CD14-positive monocyte (primary cell): ENCODE measurements at regions not wholly inside any gene's neighbourhood (a gene's known extent, or its start where the extent isn't known, plus 50 kb on each side); places are given as distances from the start of the nearest gene placed in this dataset.
A peak's percentile ranks its signal among the peaks of the same experiment; 100 is the strongest.

Experiments
- DNase-seq, 3 donors: peaks; one replicate each; pipeline ENCODE4 v3.0.0-alpha.2; 2011 to 2022
- H2AFZ ChIP-seq: 2 replicates; pipeline ENCODE4 v1.6.0; 2012; ENCODE audit warnings: mild to moderate bottlenecking, low read depth, low read length, inconsistent platforms; ENCODE audit not compliant: insufficient read depth, poor library complexity, severe bottlenecking
- H3K27ac ChIP-seq, 2 donors: 1 replicate in 1 of 2; 2 replicates in 1 of 2; pipeline ENCODE4 v1.5.1; 2012 to 2013; ENCODE audit warnings: low read length in 2 of 2, control low read depth in 1 of 2, inconsistent platforms in 1 of 2, low read depth in 1 of 2, mild to moderate bottlenecking in 1 of 2
- H3K27me3 ChIP-seq, 2 donors: one replicate each; pipeline versions ENCODE4 v1.6.0 to v1.6.1; 2011 to 2013; ENCODE audit warnings: low read length in 2 of 2; ENCODE audit not compliant: control insufficient read depth in 2 of 2, insufficient read depth in 2 of 2
- H3K36me3 ChIP-seq, 2 donors: replicated peaks in 1 of 2; 1 replicate in 1 of 2; 2 replicates in 1 of 2; pipeline versions ENCODE4 v1.5.1 to v1.6.1; 2012 to 2013; ENCODE audit warnings: low read length in 2 of 2, control low read depth in 1 of 2, inconsistent platforms in 1 of 2, mild to moderate bottlenecking in 1 of 2; ENCODE audit not compliant: insufficient read depth in 2 of 2, control insufficient read depth in 1 of 2
- H3K4me1 ChIP-seq, 2 donors: 1 replicate in 1 of 2; 2 replicates in 1 of 2; pipeline versions ENCODE4 v1.5.1 to v1.6.1; 2012 to 2013; ENCODE audit warnings: low read length in 2 of 2, control low read depth in 1 of 2, inconsistent platforms in 1 of 2, mild to moderate bottlenecking in 1 of 2, moderate library complexity in 1 of 2; ENCODE audit not compliant: insufficient read depth in 2 of 2, control insufficient read depth in 1 of 2
- H3K4me2 ChIP-seq: replicated peaks from 2 replicates; pipeline ENCODE3; 2012; ENCODE audit warnings: low read length, moderate library complexity, mild to moderate bottlenecking; ENCODE audit not compliant: poor library complexity, severe bottlenecking; ENCODE audit errors: extremely low read depth
- H3K4me3 ChIP-seq, 3 experiments: fragments of 200-600 bp in 1 of 3; sonication (generic) in 1 of 3; replicated peaks in 1 of 3; 1 replicate in 2 of 3; 2 replicates in 1 of 3; pipeline ENCODE4 v1.5.1; 2011 to 2013; ENCODE audit warnings: low read length in 3 of 3, mild to moderate bottlenecking in 3 of 3, control low read depth in 2 of 3, low read depth in 2 of 3, inconsistent platforms in 1 of 3, moderate library complexity in 1 of 3
- H3K79me2 ChIP-seq: 2 replicates; pipeline ENCODE4 v1.6.0; 2012; ENCODE audit warnings: mild to moderate bottlenecking, control low read depth, inconsistent platforms, low read length, moderate library complexity; ENCODE audit not compliant: insufficient read depth
- H3K9ac ChIP-seq: 2 replicates; pipeline ENCODE4 v1.6.0; 2017; ENCODE audit warnings: low read length, mild to moderate bottlenecking; ENCODE audit not compliant: insufficient read depth, poor library complexity, severe bottlenecking
- H3K9me3 ChIP-seq, 2 donors: replicated peaks in 1 of 2; 1 replicate in 1 of 2; 2 replicates in 1 of 2; pipeline versions ENCODE4 v1.5.1 to v1.6.1; 2012 to 2013; ENCODE audit warnings: low read length in 2 of 2, control low read depth in 1 of 2; ENCODE audit not compliant: control insufficient read depth in 1 of 2, insufficient read depth in 1 of 2
- H4K20me1 ChIP-seq: 2 replicates; pipeline ENCODE4 v1.6.0; 2012; ENCODE audit warnings: mild to moderate bottlenecking, low read length, control low read depth, moderate library complexity; ENCODE audit not compliant: insufficient read depth
- H3K27ac Mint-ChIP-seq, 7 donors: one replicate each; pipeline ENCODE4 v1.8.0; 2020; ENCODE audit warnings: mild to moderate bottlenecking in 7 of 7, mixed read lengths in 7 of 7, moderate library complexity in 6 of 7, inconsistent platforms in 2 of 7
- H3K27me3 Mint-ChIP-seq, 3 donors: one replicate each; pipeline ENCODE4 v1.8.0; 2021 to 2022; ENCODE audit warnings: low read depth in 3 of 3, mild to moderate bottlenecking in 3 of 3, mixed read lengths in 3 of 3, moderate library complexity in 3 of 3, inconsistent platforms in 1 of 3
- H3K36me3 Mint-ChIP-seq, 2 donors: one replicate each; pipeline ENCODE4 v1.8.0; 2020; ENCODE audit warnings: mixed read lengths in 2 of 2, inconsistent platforms in 1 of 2, mild to moderate bottlenecking in 1 of 2
- H3K4me1 Mint-ChIP-seq: one replicate; pipeline ENCODE4 v1.8.0; 2020; ENCODE audit warnings: mild to moderate bottlenecking, mixed read lengths
- H3K4me3 Mint-ChIP-seq, 2 donors: one replicate each; pipeline ENCODE4 v1.8.0; 2020; ENCODE audit warnings: mild to moderate bottlenecking in 2 of 2, mixed read lengths in 2 of 2, moderate library complexity in 1 of 2
- H3K9me3 Mint-ChIP-seq, 7 donors: one replicate each; pipeline ENCODE4 v1.8.0; 2020 to 2022; ENCODE audit warnings: mixed read lengths in 7 of 7, mild to moderate bottlenecking in 6 of 7, moderate library complexity in 6 of 7, inconsistent platforms in 2 of 7
- WGBS: methylation state at CpG from one replicate; pipeline ENCODE4 v1.1.5; 2013; ENCODE audit warnings: missing lambda C conversion rate; ENCODE audit not compliant: insufficient coverage; 5-methylcytosine and 5-hydroxymethylcytosine counted together
- intact Hi-C, 2 donors: fragments of 100-400 bp; cut with micrococcal nuclease; formaldehyde crosslinking; loops; one replicate each; pipeline versions ENCODE4 v1.15.0 to v1.15.1; 2023
- TF ChIP-seq, protein P1 (sequence below): fragments of 200-600 bp; IDR thresholded peaks from one replicate; pipeline ENCODE4 v1.8.0; 2022; ENCODE audit warnings: antibody characterized with exemption, mild to moderate bottlenecking

DNA sequence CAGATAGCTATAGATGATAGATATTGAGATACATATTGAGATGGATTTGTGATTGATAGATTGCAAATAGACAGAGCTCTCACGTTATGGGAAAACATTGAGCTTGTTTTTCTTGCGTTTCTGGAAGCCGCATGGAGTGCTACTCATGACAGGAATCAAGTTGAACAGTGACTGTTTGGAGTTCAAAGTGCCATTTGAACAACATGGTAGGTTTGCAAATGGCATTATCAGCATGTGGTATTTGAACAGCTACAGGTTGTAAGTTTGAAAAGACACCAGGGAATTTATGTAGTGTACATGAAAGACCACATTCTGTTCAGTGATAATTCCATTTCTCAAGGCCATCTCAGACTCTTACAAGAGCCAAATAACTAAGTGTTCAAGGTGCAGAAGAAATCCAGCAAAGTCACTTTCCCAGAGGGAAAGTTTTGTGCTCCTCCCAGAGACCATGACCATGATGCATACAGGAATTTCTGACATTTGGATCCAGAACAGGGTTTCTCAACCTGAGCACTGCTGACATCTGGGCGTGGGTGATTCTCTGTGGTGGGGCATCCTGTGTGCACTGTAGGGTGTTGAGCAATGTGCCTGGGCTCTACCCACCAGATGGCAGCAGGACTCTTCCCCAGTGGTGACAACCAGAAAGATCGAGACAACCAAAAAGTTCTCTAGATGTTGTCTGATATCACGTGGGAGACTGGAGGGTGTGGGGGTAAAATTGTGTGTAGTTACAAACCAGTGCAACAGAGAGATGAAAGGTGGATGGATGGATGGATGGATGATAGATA, 399.1 kb upstream of the AMELY start:
- no peak overlapping the region for H3K4me3 ChIP-seq

GRCh38 chrY:7308816-7309215, 397.3 kb upstream of the AMELY start:
- Histone ChIP-seq H3K4me1 (peaks cover 0 to 12% of the 10 kb centered on the region in 2 donors), H3K4me3 (no peak overlapping the region), H3K27ac (no peak overlapping the region), H2AFZ (no peak overlapping the region), H4K20me1 (no peaks in the 10 kb centered on the region), H3K4me2 (no peak overlapping the region), H3K36me3 (peaks cover 0 to 12% of the 10 kb centered on the region in 2 donors), H3K79me2 (no peaks in the 10 kb centered on the region), H3K27me3 (no peaks in the 10 kb centered on the region), H3K9me3 (no peaks in the 10 kb centered on the region), H3K9ac (no peak overlapping the region)
- Mint-ChIP-seq H3K27me3 (no peaks in the 10 kb centered on the region), H3K9me3 (no peaks in the 10 kb centered on the region), H3K4me1 (peaks cover 23% of the 10 kb centered on the region), H3K4me3 (no peak overlapping the region), H3K27ac (no peak overlapping the region), H3K36me3 (peaks cover 0 to 20% of the 10 kb centered on the region in 2 donors)
- TF ChIP-seq, protein P1, sequence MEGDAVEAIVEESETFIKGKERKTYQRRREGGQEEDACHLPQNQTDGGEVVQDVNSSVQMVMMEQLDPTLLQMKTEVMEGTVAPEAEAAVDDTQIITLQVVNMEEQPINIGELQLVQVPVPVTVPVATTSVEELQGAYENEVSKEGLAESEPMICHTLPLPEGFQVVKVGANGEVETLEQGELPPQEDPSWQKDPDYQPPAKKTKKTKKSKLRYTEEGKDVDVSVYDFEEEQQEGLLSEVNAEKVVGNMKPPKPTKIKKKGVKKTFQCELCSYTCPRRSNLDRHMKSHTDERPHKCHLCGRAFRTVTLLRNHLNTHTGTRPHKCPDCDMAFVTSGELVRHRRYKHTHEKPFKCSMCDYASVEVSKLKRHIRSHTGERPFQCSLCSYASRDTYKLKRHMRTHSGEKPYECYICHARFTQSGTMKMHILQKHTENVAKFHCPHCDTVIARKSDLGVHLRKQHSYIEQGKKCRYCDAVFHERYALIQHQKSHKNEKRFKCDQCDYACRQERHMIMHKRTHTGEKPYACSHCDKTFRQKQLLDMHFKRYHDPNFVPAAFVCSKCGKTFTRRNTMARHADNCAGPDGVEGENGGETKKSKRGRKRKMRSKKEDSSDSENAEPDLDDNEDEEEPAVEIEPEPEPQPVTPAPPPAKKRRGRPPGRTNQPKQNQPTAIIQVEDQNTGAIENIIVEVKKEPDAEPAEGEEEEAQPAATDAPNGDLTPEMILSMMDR, result no peak
- intact Hi-C loops, result no loop called here
- DNase-seq, result no peak
- no CpG with 5 or more reads among the region's 5 CpGs for WGBS

More for the DNA sequence above, 399.1 kb upstream of the AMELY start:
- Histone ChIP-seq H3K4me2 (no peak overlapping the region), H3K9ac (no peak overlapping the region), H4K20me1 (no peaks in the 10 kb centered on the region), H3K4me1 (peaks cover 0 to 12% of the 10 kb centered on the region in 2 donors), H2AFZ (no peak overlapping the region), H3K36me3 (no peaks in the 10 kb centered on the region), H3K27me3 (no peaks in the 10 kb centered on the region), H3K27ac (no peak overlapping the region), H3K79me2 (no peaks in the 10 kb centered on the region), H3K9me3 (no peaks in the 10 kb centered on the region)
- intact Hi-C loops, result no loop called here
- Mint-ChIP-seq H3K4me1 (peaks cover 23% of the 10 kb centered on the region), H3K36me3 (peaks cover 0 to 9% of the 10 kb centered on the region in 2 donors), H3K9me3 (no peaks in the 10 kb centered on the region), H3K27ac (peak overlapping the region in 1 of 7 donors; percentile 6), H3K27me3 (no peaks in the 10 kb centered on the region), H3K4me3 (peak overlapping the region in 1 of 2 donors; percentile 44)
- 67% methylated on average over 3 of the region's 6 CpGs for WGBS
- TF ChIP-seq, protein P1, result peak; percentile 14
- DNase-seq, result peak in 2 of 3 donors; percentile 12 to 29
